Uterus (tissue), 3 donors: ENCODE measurements at regions not wholly inside any gene's neighbourhood (a gene's known extent, or its start where the extent isn't known, plus 50 kb on each side); places are given as distances from the start of the nearest gene placed in this dataset.

Experiments
- DNase-seq, 2 donors: peaks; one replicate each; pipeline ENCODE4 v3.0.0-alpha.2; 2019 to 2020
- H3K27ac ChIP-seq, 2 donors: fragments of 200-600 bp; sonication (generic); 1 replicate in 1 of 2; 2 replicates in 1 of 2; pipeline ENCODE4 v1.5.1; 2016 to 2018
- H3K27me3 ChIP-seq, 2 donors: fragments of 200-600 bp; sonication (generic); one replicate each; pipeline ENCODE4 v1.5.1; 2018 to 2019; ENCODE audit warnings: control low read depth in 1 of 2
- H3K36me3 ChIP-seq, 2 donors: fragments of 200-600 bp; sonication (generic); one replicate each; pipeline ENCODE4 v1.5.1; 2019; ENCODE audit warnings: control low read depth in 1 of 2
- H3K4me1 ChIP-seq, 2 donors: fragments of 200-600 bp; sonication (generic); one replicate each; pipeline ENCODE4 v1.5.1; 2018 to 2019; ENCODE audit warnings: control low read depth in 1 of 2
- H3K4me3 ChIP-seq, 2 donors: fragments of 200-600 bp; sonication (generic); 1 replicate in 1 of 2; 2 replicates in 1 of 2; pipeline ENCODE4 v1.5.1; 2018 to 2019; ENCODE audit warnings: mild to moderate bottlenecking in 1 of 2
- H3K9me3 ChIP-seq, 2 donors: fragments of 200-600 bp; sonication (generic); one replicate each; pipeline ENCODE4 v1.5.1; 2019; ENCODE audit warnings: control low read depth in 1 of 2
- CTCF ChIP-seq, 4 experiments: fragments of 200-600 bp in 2 of 4; fragments of 450-650 bp in 2 of 4; sonication (generic) in 2 of 4; IDR thresholded peaks; one replicate each; pipeline ENCODE4 v1.5.1; 2016 to 2019; ENCODE audit warnings: antibody characterized with exemption in 4 of 4, mild to moderate bottlenecking in 2 of 4, moderate library complexity in 1 of 4
- POLR2A ChIP-seq, 2 donors: fragments of 450-650 bp; IDR thresholded peaks; one replicate each; pipeline ENCODE4 v1.6.1; 2016; ENCODE audit warnings: antibody characterized with exemption in 2 of 2, mild to moderate bottlenecking in 1 of 2, moderate library complexity in 1 of 2
- intact Hi-C: fragments of 100-400 bp; cut with DNase I; formaldehyde crosslinking; loops from one replicate; pipeline ENCODE4 v1.15.1; 2023; ENCODE audit warnings: low total_unique reads
- donor health status: DM: yes; HTN: yes; CAD: no.

GRCh38 chr12:42670719-42671118 lies 81.2 kb upstream of the PRICKLE1 start:
- TF ChIP-seq CTCF (IDR thresholded peaks at IDR 0.05) = no peak
- no peak for TF ChIP-seq POLR2A (IDR thresholded peaks at IDR 0.05)

GRCh38 chr12:42669553-42669952 lies 80.0 kb upstream of the PRICKLE1 start:
- TF ChIP-seq POLR2A (IDR thresholded peaks at IDR 0.05) (no peak), CTCF (IDR thresholded peaks at IDR 0.05) (no peak)
- no peaks in the 10 kb centered on the region for H3K9me3 ChIP-seq
- no peaks in the 10 kb centered on the region for H3K4me1 ChIP-seq
- intact Hi-C loops = no loop called here
- no peaks in the 10 kb centered on the region for H3K27me3 ChIP-seq
- no peaks in the 10 kb centered on the region for H3K36me3 ChIP-seq
- no peak overlapping the region for H3K4me3 ChIP-seq
- no peak for DNase-seq
- no peak overlapping the region for H3K27ac ChIP-seq

More at GRCh38 chr12:42670719-42671118, 81.2 kb upstream of the PRICKLE1 start:
- intact Hi-C loops = no loop called here
- H3K4me1 ChIP-seq = no peaks in the 10 kb centered on the region
- H3K27ac ChIP-seq = no peak overlapping the region
- H3K27me3 ChIP-seq = no peaks in the 10 kb centered on the region
- no peaks in the 10 kb centered on the region for H3K9me3 ChIP-seq
- DNase-seq = no peak
- no peak overlapping the region for H3K4me3 ChIP-seq
- no peaks in the 10 kb centered on the region for H3K36me3 ChIP-seq

GRCh38 chr12:42666671-42667243 lies 77.2 kb upstream of the PRICKLE1 start:
- no peaks in the 10 kb centered on the region for H3K36me3 ChIP-seq
- no peak for DNase-seq
- no peaks in the 10 kb centered on the region for H3K4me1 ChIP-seq
- intact Hi-C loops = no loop called here
- no peak overlapping the region for H3K27ac ChIP-seq
- H3K4me3 ChIP-seq = no peak overlapping the region
- no peaks in the 10 kb centered on the region for H3K27me3 ChIP-seq
- no peak for TF ChIP-seq CTCF (IDR thresholded peaks at IDR 0.05)
- TF ChIP-seq POLR2A (IDR thresholded peaks at IDR 0.05) = no peak
- no peaks in the 10 kb centered on the region for H3K9me3 ChIP-seq

GRCh38 chr12:42663621-42664020 lies 74.1 kb upstream of the PRICKLE1 start:
- Histone ChIP-seq H3K36me3 (no peaks in the 10 kb centered on the region), H3K27me3 (no peaks in the 10 kb centered on the region), H3K4me3 (no peak overlapping the region), H3K4me1 (no peaks in the 10 kb centered on the region), H3K27ac (no peak overlapping the region), H3K9me3 (no peaks in the 10 kb centered on the region)
- intact Hi-C loops = no loop called here
- no peak for TF ChIP-seq CTCF (IDR thresholded peaks at IDR 0.05)
- no peak for TF ChIP-seq POLR2A (IDR thresholded peaks at IDR 0.05)
- no peak for DNase-seq

- no peak overlapping the region for H3K4me3 ChIP-seq
- no peaks in the 10 kb centered on the region for H3K4me1 ChIP-seq
- no peaks in the 10 kb centered on the region for H3K36me3 ChIP-seq
- DNase-seq = no peak
- H3K9me3 ChIP-seq = no peaks in the 10 kb centered on the region
- no peaks in the 10 kb centered on the region for H3K27me3 ChIP-seq
- no peak overlapping the region for H3K27ac ChIP-seq
- intact Hi-C loops = no loop called here
- TF ChIP-seq CTCF (IDR thresholded peaks at IDR 0.05) = no peak
- TF ChIP-seq POLR2A (IDR thresholded peaks at IDR 0.05) = no peak
Observed at GRCh38 chr12:42660968-42661937, 71.7 kb upstream of the PRICKLE1 start.
